ENCODE measurements at regions not wholly inside any gene's neighbourhood (a gene's known extent, or its start where the extent isn't known, plus 50 kb on each side); places are given as distances from the start of the nearest gene placed in this dataset.

GRCh38 chr1:106217765-106218164 lies 838.7 kb upstream of the PRMT6 start:
- TF ChIP-seq POLR2A (IDR thresholded peaks at IDR 0.05) (no peak), CTCF (IDR thresholded peaks at IDR 0.05) (no peak)
